GM18870 (cell line): ENCODE measurements at regions not wholly inside any gene's neighbourhood (a gene's known extent, or its start where the extent isn't known, plus 50 kb on each side); places are given as distances from the start of the nearest gene placed in this dataset.

Experiments
- ATAC-seq: cut with Tn5 transposase; IDR thresholded peaks from one replicate; pipeline ENCODE4 v1.9.1; 2021; ENCODE audit warnings: moderate library complexity; ENCODE audit not compliant: unreplicated experiment

DNA sequence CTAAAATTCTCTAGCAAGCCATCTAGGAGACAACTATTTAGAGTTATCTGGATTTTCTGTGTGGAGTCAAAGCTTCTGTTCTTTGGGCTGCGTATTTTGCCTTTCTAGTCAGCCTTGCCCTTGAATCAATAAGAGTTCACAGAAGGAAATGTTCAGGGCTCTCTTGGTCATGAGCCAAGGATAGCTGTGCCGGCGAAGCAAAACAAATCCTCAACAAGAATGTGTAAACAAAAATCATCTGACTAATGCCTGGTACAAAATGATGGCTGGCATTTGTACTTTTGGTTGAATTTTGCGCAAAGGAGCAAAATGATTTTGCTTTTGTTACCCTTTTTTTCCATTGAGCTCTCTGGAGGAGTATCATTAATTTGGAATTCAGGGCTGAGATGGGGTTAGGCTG lies 171.1 kb downstream of the DACT1 start:
- ATAC-seq: no peak

DNA sequence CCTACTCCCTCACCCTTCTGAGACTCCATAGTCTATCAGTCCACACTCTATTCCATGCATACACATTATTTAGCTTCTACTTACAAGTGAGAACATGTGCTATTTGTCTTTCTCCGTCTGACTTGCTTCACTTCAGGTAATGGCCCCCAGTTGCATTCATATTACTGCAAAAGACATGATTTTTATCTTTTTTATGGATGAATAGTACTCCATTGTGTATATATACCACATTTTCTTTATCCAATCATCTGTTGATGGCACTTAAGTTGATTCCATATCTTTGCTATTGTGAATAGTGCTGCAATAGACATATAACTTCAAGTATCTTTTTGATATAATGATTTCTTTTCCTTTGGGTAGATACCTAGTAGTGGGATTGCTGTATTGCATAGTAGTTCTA lies 171.8 kb downstream of the DACT1 start:
- ATAC-seq: no peak

DNA sequence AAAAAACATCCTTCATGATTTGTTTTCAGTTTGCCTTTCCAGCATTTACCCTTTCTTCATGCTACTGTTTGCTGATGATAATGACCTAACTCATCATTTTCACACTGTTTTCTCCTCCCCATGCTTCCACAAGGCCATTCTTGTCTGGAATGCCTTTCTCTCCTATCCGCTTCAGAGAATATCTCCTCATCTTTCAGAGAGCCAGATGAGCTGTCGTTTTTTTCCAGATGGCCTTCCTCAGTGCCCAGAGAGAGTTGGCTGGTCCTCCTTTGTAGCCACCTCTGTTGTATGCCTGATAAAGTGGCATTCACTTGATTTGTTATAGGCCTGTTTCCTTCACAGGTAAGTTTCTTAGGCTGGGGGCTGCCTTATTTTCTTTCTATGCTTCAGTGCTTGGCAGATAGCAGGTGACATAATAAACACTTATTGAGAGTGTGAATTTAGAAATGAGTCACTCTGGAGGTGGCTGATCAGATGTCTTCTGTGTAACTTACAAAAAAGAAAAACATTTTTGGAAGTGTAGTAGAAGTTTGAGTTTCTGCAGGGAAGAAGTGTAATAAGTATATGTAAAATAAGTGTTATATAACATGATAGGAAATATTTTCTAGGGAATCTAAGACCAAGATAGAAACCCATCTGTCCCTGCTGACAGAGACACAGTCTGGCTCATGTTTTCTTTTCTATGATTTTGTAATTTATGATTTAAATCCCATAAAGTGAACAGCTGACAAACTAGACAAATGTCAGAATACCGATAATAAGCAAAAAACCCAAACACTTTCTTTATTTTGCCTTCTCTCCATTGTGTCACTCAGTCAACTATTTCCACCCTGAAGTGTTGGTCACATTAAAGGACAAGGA lies 174.5 kb downstream of the DACT1 start:
- peak; percentile 84 for ATAC-seq

DNA sequence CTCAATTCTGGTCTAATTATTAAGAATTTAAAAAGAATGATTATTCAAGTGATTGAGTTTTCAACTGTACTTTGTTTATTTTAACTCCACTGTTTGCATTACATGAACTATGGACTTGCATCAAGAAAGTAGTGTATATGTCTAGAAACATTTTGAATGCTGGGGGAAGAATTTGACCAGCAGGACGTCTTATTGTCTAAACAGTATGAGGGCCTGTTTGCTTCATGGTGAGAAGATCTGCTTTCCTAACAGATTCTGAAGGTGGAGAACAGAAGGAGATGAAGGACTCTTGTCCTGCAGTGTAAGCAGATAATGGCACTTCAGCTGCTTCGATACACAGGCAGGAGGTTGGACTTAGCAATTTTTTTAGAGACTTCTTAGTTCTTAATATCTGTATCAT lies 176.0 kb downstream of the DACT1 start:
- ATAC-seq: no peak

DNA sequence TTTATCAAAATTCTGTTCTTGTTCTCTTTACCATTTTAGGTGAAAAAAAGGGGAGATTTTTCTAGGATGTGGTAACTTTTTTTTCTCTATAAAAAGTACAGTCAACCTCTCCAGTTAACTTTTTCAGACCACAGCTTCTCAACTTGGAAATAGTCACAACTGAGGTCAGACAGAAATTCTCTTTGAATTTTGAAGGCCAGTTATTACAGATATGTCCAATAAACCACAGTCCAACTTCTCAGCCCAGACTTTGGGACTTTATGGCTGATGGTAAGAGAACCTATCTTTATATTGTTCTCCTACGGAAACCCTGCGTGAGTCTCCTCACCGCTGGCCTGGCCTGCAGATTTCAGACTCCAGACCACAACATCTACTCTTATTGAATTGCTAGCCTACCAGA lies 176.7 kb downstream of the DACT1 start:
- ATAC-seq: no peak

DNA sequence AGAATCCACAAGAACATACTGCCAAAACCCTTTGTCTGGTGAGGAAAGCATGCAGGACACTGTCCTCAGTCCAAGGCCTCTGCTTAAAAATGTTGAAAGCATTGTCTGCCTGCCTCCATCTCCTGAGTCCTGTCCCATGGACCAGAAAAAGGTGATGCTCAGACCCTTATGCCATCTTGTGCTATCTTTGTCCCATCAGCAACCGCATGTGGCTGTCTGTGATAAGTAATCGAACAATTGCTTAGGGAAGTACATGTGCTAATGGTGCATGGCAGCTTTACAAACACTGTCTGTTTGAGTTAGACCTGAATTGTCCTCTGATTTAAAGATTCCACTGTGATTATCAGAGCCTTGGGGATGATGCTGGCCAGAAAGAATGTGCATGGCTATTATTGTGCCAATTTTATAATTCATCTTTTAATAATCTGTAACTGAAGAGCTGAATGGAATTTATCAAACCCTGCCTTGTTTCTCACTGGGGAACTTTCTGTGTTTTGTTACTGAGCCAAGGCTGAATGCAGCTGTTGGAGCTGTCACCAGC lies 177.5 kb downstream of the DACT1 start:
- ATAC-seq: no peak

DNA sequence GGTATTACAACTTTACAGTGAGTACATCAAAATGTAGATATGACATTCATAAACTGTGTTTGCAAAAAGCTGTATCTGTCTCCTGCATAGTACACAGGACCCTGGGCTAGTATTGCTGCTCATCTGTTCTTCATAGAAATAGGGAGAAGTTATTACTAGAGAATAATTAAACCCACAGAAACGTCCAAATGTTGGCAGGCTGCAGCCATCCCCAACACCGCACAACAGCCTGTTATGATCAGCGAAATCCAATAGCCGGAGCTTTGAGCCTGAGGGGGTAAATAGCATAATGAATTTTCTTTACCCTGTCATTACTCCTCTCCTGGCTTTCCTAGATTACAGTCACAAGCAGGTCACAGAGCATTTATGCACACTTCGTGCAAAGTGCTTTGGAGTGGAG lies 178.0 kb downstream of the DACT1 start:
- no peak for ATAC-seq

DNA sequence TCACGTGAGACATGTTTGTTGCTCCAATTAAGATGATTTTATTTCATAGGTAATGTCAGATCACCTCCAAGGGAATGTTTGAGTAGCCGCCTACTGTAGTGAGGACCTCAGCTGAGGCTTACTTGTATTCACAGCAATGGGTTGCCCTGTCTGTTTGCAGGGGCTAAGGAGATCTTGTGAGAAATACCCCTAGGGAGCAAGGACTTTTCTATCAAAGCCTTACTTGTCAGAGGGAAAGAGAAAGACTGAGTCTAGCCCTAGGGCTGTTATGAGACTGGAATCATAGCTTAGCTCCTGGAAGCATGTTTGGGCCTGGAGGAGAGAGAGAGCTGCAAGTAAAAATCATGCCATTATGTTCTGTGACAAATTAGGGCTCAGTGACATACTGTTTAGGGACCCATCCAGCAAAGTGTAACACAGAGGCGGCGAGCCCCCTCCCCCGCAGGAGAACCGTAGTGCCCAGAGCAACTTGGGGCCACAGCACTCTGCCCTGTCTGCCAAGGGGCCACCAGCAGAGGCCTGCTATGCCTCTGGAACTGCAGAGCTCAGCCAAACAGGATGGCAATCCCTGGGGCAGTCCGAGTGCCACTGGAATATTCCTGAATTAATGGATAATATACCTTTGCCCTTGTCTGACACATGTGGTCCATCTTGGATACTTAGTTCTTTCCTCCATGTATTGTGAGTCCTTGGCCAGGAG lies 178.8 kb downstream of the DACT1 start:
- ATAC-seq: no peak

DNA sequence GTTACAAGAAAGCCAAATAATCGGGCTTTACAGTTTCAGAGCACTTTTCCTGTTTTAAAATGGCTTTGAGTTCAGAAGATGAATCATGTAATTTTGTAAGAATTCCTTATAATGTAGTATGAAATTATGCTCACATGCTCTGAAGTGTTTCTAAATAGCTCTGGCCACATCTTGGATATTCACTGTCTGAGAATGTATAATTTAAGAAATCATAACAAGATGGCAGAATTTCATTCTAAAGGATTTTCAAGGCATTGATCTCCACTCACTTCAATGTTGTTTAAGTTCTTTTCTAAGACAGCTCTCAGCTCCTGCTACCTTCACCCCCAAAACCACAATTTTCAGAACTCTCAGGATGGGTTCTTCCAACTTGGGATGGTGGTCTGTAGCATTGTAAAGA lies 180.1 kb downstream of the DACT1 start:
- ATAC-seq: no peak

DNA sequence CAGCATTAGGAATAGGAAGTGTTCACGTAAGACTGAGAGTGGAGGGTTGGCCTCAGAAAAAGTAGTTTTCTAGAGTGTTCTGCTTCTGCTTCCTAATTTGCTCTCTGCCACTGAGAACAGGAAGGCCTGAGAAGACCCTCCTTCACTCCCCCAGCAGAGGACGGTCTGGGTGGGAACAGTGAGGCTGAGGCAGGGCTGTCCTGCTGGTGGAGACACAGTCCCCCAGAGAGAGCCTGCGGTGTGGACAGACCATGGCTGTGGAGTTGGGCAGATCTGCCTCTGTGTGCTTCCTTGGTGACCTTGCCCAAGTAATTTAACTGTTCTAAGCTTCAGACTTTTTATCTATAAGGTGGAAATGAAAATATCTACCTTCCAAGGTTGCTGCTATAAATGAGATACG lies 182.3 kb downstream of the DACT1 start:
- no peak for ATAC-seq

DNA sequence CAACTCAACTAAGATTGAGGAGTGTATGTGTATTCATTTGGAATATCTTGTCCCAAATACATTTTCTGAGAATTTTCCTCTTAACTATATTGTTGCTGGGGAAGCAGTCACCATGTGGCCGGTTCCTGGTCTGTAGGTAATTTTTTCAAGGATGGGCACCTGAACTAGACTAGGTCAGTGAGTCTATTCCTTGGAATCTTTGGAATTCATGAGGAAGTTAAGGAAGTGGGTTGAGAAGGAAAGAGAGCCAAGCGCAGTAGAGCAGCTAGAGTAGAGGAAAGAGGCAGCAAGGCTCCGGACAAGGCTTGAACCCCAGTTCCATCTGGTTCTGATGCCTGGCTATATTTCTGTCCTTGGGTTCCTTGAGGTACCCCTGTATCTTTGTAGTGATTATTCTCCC lies 183.7 kb downstream of the DACT1 start:
- ATAC-seq: no peak

DNA sequence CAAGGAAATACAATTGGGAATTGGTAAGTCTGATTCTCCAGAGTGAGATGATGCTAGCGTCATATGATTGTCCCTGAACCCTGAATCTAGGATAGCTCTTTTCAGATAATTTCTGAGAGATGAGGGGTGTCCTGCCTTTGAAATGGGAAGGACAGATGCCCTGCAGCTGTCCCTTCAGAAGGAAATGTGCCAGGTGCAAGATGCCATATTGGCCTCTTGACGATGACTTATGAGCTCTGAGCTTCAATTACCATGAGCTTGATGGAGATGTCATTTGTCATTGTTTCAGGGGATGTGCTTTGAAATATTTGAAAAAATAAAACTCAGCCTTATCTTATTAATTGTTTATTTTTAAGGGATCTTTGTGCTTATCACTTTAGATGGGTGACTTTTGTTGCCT lies 185.1 kb downstream of the DACT1 start:
- no peak for ATAC-seq

DNA sequence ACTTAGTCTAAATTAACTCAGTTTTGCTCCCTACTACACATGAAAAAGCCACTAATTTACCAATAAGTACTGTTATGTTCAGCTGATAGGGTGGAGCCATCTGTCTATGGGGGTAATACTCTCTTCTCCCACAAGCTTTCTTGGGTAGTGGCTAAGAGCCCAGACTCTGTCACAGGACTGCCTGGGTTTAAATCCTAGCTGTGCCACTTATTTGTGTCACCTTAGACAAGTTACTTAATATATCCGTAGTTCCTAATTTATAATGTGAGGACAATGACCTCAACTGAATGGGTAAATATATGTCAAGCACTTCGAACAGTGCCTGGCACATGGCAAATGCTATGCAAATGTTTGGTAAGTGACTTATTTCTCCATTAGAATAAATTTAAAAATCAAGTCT lies 185.6 kb downstream of the DACT1 start:
- no peak for ATAC-seq

DNA sequence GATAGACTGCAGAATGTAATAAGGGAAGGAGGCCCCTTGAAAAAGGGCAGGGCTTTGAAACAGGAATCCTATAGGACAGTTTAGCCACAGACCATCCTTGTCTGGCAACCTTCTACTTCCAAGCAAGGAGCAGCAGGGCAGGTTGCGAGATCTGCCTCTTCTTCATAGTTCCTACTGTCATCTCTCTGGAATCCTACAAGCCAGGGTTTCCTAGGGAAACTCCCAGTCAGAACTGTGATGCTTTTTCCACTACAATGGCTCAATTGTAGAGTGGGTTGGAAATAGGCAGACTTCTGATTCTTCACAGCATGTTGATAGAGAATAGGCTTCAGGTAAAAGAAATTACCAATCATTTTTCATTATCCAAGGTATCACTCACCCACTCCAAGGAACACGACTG lies 186.3 kb downstream of the DACT1 start:
- no peak for ATAC-seq

DNA sequence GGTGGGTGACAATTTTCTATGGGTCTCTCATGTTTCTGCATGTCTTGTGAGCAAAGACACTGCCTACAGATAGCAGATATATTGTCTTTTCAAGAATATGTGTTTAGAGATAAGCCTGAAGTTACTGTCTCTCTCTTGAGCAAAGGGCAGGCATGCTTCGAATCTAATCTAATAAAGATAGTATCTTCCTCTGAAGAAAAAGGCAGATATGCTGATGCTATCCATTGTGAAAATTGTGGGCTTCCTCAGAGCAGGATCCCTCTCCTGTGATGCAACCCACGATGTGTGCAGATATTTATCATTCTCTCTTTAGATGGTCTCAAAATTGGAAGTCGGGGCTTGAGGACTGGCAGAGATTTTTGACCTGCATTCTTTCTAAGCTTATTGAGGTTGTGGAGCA lies 187.0 kb downstream of the DACT1 start:
- ATAC-seq: no peak

DNA sequence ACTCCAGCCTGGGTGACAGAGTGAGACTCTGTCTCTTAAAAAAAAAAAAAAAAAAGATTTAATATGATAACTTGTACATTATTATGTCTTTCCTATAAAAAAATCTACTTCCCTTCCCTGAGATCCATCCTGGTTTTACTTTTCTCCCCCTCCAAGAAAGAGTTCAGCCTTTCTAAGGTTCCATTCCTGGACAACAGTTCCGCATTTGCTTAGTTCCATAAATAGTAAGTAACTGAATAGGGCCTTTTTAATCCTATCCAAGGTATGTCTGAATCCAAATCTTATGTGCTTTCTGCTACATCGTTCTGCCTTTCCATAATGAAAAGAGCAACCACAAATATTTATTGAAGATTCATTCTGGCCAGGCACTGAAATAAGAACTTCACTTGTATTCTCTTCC lies 187.8 kb downstream of the DACT1 start:
- no peak for ATAC-seq

DNA sequence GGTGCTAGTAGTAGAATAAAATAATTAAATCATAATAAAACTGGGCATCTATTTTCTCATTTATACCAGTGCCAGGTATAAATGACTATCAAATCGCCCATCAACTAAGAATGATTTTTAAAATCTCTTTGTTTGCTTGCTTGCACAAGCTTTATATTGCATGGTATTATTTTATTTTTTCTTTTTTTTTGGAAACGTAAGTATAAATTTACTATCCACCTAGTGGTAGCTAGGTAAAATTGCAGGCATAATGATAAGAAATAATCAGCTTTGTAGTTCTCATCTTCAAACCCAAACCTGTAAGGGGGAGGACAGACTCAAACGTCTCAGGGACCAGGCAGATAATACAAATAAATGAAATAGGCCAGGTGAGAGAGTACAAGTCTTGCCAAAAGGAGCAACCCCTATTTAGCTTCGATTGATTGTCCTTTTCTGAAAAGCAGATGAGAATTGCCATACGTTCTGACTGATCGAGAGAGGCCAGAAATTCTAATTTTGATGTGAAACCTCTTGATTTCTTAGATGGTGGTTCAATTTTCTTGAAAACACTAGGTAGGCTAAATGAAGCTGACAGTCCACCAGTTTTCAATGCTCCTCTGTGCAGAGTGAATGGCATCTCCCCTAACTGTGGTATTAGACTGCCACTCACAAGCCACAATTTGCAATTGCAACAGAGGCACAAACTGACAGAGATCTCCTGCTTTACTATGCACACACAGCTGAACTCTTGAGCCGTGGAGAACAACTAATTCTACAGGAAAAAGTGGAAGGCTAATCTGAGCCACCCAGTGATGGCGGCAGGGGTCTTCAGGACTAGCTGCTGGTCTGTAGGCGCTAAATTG lies 189.3 kb downstream of the DACT1 start:
- no peak for ATAC-seq

DNA sequence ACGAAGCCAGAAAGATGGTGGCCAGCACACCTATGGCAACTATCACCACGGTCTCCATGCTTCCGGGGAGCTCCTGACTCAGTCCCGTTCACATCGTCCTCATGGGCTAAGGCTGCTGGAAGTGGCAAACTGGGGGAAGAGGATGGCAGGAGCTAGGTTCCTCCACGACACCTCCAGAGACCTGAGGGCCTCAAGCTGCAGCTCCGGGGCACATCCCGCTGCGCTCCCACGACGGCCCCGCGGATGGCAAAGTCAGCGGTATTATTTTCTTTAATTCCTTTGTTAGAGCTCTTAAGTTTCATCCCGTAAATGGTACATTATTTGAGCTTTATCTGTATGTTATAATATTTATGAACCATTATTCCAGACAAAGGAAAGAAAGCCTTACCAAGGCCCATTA lies 190.5 kb downstream of the DACT1 start:
- ATAC-seq: no peak

DNA sequence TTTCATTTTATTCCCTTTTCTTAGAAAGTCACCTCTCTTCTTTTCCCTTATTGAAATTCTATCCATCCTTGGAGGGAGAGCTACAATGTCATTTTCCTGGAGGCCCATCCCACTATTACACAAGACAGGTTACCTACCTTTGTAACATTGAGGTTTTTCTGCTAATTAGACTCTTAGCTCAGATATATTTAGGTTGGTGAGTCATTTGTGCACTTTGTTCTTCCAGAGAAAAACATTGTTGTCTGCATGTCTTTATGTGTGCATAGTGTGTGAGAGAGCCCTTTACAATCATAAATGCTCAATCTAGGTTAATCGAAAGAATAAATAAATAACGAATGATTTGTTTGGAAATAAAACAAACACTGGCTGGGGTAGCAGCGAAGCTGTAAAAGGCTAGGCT lies 191.8 kb downstream of the DACT1 start:
- ATAC-seq: no peak

DNA sequence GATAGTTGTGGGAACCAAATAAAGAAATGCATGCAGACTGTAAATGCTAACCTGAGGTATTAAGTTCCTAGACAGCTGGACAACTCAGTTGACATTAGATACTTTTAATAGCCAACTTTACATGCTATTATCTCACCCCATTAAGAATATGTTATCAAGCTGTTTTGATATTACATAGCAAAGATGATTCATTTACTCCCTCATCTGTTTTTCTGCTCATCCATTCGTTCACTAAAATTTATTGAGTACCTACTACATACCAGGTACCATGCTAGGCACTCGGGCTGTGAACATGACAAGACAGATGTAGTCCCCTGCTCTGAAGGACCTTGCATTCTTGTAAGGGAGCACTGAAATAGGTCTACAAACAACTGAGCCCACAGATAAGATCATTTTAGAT lies 192.4 kb downstream of the DACT1 start:
- no peak for ATAC-seq

DNA sequence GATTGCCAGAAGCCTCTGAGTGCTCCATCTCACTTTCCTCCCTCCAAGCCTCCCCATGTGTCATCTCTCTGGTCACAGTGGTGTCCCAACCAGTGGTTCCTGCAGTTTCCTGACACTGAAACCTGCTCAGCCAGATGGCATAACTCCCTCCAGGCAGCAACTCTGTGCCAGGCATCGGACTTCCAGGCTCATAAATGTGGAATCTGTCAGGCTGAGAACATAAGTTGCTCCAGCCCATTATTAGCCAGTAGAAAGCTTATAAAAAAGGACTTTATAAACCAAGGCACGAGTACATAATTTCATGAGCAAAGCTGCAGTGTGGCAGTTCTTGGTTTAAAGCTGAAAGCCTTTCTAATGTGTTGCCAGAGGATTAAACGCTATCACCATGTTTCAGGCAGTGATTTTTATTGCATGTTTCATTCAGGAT lies 194.3 kb downstream of the DACT1 start:
- no peak for ATAC-seq
